ENCODE measurements at regions not wholly inside any gene's neighbourhood (a gene's known extent, or its start where the extent isn't known, plus 50 kb on each side); places are given as distances from the start of the nearest gene placed in this dataset.

DNA sequence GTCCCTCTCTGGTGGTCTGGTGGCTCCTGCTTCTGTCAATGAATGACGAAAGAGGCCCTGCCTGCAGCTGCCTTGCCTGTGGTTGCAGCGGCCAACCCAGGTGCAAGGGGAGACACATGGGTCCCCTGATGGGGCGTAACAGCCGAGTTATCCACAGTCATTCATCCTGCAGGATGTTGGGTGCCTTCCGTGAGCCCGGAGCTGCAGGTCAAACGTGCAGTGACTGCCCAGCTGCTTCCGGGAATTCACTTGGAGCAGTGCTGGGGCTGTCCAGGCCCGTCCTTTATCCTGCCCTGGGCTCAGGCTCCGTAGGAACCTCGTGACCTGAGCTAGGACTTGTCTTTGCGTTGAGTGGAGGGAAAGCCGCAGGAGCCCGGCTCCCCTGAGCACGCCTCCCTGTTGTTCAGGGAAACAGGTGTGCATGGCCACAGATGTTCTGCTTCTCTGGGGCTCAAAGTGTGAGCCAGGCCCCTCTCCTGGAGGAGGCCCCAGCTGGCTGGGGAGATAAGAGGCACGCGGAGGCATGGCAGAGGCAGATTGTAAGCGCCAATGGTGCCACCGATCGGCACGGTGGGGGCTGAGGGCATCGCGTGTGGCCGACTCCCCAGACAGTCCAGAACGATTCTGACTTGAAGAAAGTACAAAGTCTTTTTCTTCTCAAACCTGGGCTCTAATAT is 635.4 kb downstream of the BRD1 start:
- TF ChIP-seq TOX (CRISPR knock-in tag; IDR thresholded peaks at IDR 0.05; ENCODE audit: borderline replicate concordance) (no peak), CSDC2 (CRISPR knock-in tag; IDR thresholded peaks at IDR 0.05) (no peak), OSR1 (CRISPR knock-in tag; IDR thresholded peaks at IDR 0.05) (no peak), ZFP3 (CRISPR knock-in tag; IDR thresholded peaks at IDR 0.05) (no peak), ZNF565 (CRISPR knock-in tag; conservative IDR thresholded peaks at IDR 0.05; ENCODE audit: low read depth) (no peak), ARNTL (CRISPR knock-in tag; IDR thresholded peaks at IDR 0.05; ENCODE audit: borderline replicate concordance, low read depth) (no peak), ESRRG (CRISPR knock-in tag; IDR thresholded peaks at IDR 0.05) (no peak)
- TF ChIP-seq, protein P1, sequence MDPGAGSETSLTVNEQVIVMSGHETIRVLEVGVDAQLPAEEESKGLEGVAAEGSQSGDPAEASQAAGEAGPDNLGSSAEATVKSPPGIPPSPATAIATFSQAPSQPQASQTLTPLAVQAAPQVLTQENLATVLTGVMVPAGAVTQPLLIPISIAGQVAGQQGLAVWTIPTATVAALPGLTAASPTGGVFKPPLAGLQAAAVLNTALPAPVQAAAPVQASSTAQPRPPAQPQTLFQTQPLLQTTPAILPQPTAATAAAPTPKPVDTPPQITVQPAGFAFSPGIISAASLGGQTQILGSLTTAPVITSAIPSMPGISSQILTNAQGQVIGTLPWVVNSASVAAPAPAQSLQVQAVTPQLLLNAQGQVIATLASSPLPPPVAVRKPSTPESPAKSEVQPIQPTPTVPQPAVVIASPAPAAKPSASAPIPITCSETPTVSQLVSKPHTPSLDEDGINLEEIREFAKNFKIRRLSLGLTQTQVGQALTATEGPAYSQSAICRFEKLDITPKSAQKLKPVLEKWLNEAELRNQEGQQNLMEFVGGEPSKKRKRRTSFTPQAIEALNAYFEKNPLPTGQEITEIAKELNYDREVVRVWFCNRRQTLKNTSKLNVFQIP (CRISPR knock-in tag; IDR thresholded peaks at IDR 0.05; ENCODE audit: borderline replicate concordance, low read depth) = no peak
- TF ChIP-seq, protein P2, sequence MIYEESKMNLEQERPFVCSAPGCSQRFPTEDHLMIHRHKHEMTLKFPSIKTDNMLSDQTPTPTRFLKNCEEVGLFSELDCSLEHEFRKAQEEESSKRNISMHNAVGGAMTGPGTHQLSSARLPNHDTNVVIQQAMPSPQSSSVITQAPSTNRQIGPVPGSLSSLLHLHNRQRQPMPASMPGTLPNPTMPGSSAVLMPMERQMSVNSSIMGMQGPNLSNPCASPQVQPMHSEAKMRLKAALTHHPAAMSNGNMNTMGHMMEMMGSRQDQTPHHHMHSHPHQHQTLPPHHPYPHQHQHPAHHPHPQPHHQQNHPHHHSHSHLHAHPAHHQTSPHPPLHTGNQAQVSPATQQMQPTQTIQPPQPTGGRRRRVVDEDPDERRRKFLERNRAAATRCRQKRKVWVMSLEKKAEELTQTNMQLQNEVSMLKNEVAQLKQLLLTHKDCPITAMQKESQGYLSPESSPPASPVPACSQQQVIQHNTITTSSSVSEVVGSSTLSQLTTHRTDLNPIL (CRISPR knock-in tag; IDR thresholded peaks at IDR 0.05; ENCODE audit: low read depth) = no peak
- TF ChIP-seq, protein P3, sequence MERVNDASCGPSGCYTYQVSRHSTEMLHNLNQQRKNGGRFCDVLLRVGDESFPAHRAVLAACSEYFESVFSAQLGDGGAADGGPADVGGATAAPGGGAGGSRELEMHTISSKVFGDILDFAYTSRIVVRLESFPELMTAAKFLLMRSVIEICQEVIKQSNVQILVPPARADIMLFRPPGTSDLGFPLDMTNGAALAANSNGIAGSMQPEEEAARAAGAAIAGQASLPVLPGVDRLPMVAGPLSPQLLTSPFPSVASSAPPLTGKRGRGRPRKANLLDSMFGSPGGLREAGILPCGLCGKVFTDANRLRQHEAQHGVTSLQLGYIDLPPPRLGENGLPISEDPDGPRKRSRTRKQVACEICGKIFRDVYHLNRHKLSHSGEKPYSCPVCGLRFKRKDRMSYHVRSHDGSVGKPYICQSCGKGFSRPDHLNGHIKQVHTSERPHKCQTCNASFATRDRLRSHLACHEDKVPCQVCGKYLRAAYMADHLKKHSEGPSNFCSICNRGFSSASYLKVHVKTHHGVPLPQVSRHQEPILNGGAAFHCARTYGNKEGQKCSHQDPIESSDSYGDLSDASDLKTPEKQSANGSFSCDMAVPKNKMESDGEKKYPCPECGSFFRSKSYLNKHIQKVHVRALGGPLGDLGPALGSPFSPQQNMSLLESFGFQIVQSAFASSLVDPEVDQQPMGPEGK (CRISPR knock-in tag; IDR thresholded peaks at IDR 0.05; ENCODE audit: borderline replicate concordance) = no peak
- TF ChIP-seq, protein P4, sequence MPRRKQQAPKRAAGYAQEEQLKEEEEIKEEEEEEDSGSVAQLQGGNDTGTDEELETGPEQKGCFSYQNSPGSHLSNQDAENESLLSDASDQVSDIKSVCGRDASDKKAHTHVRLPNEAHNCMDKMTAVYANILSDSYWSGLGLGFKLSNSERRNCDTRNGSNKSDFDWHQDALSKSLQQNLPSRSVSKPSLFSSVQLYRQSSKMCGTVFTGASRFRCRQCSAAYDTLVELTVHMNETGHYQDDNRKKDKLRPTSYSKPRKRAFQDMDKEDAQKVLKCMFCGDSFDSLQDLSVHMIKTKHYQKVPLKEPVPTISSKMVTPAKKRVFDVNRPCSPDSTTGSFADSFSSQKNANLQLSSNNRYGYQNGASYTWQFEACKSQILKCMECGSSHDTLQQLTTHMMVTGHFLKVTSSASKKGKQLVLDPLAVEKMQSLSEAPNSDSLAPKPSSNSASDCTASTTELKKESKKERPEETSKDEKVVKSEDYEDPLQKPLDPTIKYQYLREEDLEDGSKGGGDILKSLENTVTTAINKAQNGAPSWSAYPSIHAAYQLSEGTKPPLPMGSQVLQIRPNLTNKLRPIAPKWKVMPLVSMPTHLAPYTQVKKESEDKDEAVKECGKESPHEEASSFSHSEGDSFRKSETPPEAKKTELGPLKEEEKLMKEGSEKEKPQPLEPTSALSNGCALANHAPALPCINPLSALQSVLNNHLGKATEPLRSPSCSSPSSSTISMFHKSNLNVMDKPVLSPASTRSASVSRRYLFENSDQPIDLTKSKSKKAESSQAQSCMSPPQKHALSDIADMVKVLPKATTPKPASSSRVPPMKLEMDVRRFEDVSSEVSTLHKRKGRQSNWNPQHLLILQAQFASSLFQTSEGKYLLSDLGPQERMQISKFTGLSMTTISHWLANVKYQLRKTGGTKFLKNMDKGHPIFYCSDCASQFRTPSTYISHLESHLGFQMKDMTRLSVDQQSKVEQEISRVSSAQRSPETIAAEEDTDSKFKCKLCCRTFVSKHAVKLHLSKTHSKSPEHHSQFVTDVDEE (CRISPR knock-in tag; IDR thresholded peaks at IDR 0.05) = no peak

Measured in SK-N-SH treated with all-trans-retinoic acid at 6 μM for 48 hours (cell line).